ENCODE measurements at regions not wholly inside any gene's neighbourhood (a gene's known extent, or its start where the extent isn't known, plus 50 kb on each side); places are given as distances from the start of the nearest gene placed in this dataset.

DNA sequence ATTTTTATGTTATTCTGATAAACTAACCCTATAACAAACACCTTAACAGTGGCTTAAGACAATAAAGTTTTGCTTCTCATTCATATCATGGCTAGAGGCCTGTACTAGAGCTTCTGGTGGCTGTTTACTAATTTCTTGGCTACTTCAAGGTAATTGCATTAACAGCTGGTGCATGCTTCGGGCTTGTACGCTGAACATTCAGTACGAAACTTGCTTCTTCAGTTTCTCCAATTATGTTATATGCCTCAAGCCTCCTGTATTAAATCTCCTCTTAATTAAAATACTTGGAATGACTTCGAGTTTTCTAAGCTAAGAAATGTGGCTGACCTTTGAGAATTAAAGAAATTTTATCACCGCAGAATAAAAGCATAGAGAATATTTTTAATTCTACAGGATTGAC, 138.9 kb upstream of the TRAM1L1 start:
- TF ChIP-seq, protein P1, sequence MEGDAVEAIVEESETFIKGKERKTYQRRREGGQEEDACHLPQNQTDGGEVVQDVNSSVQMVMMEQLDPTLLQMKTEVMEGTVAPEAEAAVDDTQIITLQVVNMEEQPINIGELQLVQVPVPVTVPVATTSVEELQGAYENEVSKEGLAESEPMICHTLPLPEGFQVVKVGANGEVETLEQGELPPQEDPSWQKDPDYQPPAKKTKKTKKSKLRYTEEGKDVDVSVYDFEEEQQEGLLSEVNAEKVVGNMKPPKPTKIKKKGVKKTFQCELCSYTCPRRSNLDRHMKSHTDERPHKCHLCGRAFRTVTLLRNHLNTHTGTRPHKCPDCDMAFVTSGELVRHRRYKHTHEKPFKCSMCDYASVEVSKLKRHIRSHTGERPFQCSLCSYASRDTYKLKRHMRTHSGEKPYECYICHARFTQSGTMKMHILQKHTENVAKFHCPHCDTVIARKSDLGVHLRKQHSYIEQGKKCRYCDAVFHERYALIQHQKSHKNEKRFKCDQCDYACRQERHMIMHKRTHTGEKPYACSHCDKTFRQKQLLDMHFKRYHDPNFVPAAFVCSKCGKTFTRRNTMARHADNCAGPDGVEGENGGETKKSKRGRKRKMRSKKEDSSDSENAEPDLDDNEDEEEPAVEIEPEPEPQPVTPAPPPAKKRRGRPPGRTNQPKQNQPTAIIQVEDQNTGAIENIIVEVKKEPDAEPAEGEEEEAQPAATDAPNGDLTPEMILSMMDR (IDR thresholded peaks at IDR 0.05) = no peak
- TF ChIP-seq, protein P2, sequence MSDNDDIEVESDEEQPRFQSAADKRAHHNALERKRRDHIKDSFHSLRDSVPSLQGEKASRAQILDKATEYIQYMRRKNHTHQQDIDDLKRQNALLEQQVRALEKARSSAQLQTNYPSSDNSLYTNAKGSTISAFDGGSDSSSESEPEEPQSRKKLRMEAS (IDR thresholded peaks at IDR 0.05; ENCODE audit: low read depth) = no peak
- TF ChIP-seq, protein P3, sequence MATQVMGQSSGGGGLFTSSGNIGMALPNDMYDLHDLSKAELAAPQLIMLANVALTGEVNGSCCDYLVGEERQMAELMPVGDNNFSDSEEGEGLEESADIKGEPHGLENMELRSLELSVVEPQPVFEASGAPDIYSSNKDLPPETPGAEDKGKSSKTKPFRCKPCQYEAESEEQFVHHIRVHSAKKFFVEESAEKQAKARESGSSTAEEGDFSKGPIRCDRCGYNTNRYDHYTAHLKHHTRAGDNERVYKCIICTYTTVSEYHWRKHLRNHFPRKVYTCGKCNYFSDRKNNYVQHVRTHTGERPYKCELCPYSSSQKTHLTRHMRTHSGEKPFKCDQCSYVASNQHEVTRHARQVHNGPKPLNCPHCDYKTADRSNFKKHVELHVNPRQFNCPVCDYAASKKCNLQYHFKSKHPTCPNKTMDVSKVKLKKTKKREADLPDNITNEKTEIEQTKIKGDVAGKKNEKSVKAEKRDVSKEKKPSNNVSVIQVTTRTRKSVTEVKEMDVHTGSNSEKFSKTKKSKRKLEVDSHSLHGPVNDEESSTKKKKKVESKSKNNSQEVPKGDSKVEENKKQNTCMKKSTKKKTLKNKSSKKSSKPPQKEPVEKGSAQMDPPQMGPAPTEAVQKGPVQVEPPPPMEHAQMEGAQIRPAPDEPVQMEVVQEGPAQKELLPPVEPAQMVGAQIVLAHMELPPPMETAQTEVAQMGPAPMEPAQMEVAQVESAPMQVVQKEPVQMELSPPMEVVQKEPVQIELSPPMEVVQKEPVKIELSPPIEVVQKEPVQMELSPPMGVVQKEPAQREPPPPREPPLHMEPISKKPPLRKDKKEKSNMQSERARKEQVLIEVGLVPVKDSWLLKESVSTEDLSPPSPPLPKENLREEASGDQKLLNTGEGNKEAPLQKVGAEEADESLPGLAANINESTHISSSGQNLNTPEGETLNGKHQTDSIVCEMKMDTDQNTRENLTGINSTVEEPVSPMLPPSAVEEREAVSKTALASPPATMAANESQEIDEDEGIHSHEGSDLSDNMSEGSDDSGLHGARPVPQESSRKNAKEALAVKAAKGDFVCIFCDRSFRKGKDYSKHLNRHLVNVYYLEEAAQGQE (IDR thresholded peaks at IDR 0.05; ENCODE audit: low read depth, low read length) = no peak
- no peak for TF ChIP-seq FOXM1 (IDR thresholded peaks at IDR 0.05; ENCODE audit: low read depth)
- no peak for TF ChIP-seq POLR2AphosphoS5 (IDR thresholded peaks at IDR 0.05; ENCODE audit: low read depth, low read length)
- TF ChIP-seq, protein P4, sequence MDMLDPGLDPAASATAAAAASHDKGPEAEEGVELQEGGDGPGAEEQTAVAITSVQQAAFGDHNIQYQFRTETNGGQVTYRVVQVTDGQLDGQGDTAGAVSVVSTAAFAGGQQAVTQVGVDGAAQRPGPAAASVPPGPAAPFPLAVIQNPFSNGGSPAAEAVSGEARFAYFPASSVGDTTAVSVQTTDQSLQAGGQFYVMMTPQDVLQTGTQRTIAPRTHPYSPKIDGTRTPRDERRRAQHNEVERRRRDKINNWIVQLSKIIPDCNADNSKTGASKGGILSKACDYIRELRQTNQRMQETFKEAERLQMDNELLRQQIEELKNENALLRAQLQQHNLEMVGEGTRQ (IDR thresholded peaks at IDR 0.05; ENCODE audit: borderline replicate concordance, low read depth, low read length) = no peak

Data from SK-N-SH (cell line).